Lung (tissue), 11 donors: ENCODE measurements at regions not wholly inside any gene's neighbourhood (a gene's known extent, or its start where the extent isn't known, plus 50 kb on each side); places are given as distances from the start of the nearest gene placed in this dataset.

ENCODE experiments used
- ATAC-seq: fragments of 200-7000 bp; cut with Tn5 transposase; one replicate; pipeline ENCODE4 v1.9.1; 2020; ENCODE audit warnings: moderate number of reproducible peaks; ENCODE audit not compliant: insufficient read depth, low FRiP score
- DNase-seq, 3 donors: peaks; one replicate each; pipeline ENCODE4 v3.0.0-alpha.2; 2013 to 2017
- H3K27ac ChIP-seq, 2 donors: one replicate each; pipeline ENCODE4 v1.5.1; 2013; ENCODE audit warnings: mild to moderate bottlenecking in 2 of 2, moderate library complexity in 2 of 2, control low read depth in 1 of 2, inconsistent platforms in 1 of 2, low read depth in 1 of 2, low read length in 1 of 2
- H3K27me3 ChIP-seq, 3 donors: one replicate each; pipeline ENCODE4 v1.5.1; 2013; ENCODE audit warnings: low read length in 2 of 3; ENCODE audit not compliant: control insufficient read depth in 3 of 3, insufficient read depth in 3 of 3
- H3K36me3 ChIP-seq, 4 donors: one replicate each; pipeline ENCODE4 v1.5.1; 2013; ENCODE audit warnings: low read length in 4 of 4, mild to moderate bottlenecking in 1 of 4, moderate library complexity in 1 of 4; ENCODE audit not compliant: control insufficient read depth in 4 of 4, insufficient read depth in 4 of 4
- H3K4me1 ChIP-seq, 5 donors: one replicate each; pipeline ENCODE4 v1.5.1; 2013; ENCODE audit warnings: low read length in 5 of 5, mild to moderate bottlenecking in 2 of 5, moderate library complexity in 1 of 5; ENCODE audit not compliant: control insufficient read depth in 5 of 5, insufficient read depth in 5 of 5
- H3K4me3 ChIP-seq: one replicate; pipeline ENCODE4 v1.5.1; 2013; ENCODE audit warnings: mild to moderate bottlenecking, control low read depth, moderate library complexity
- H3K9ac ChIP-seq, 2 donors: one replicate each; pipeline ENCODE4 v1.5.1; 2013; ENCODE audit warnings: low read length in 2 of 2, control low read depth in 1 of 2; ENCODE audit not compliant: insufficient read depth in 1 of 2
- H3K9me3 ChIP-seq, 4 donors: one replicate each; pipeline ENCODE4 v1.5.1; 2013; ENCODE audit warnings: low read length in 3 of 4, mild to moderate bottlenecking in 1 of 4, moderate library complexity in 1 of 4; ENCODE audit not compliant: control insufficient read depth in 4 of 4, insufficient read depth in 3 of 4
- WGBS, 2 donors: extraction: QIAGEN DNeasy Blood & Tissue Kit; methylation state at CpG; one replicate each; pipeline ENCODE4 v1.1.7; 2013; 5-methylcytosine and 5-hydroxymethylcytosine counted together
- TF ChIP-seq, protein P1 (sequence below): IDR thresholded peaks from 2 replicates; pipeline ENCODE4 v1.5.1; 2012; ENCODE audit warnings: mild to moderate bottlenecking; ENCODE audit errors: control extremely low read depth, extremely low read depth
- donor health status: control.
- donor health status: control.
- donor health status: Bipolar disorder and iron deficiency.
- donor health status: healthy.
- donor health status: DM: yes; HTN: yes; CAD: no.

DNA sequence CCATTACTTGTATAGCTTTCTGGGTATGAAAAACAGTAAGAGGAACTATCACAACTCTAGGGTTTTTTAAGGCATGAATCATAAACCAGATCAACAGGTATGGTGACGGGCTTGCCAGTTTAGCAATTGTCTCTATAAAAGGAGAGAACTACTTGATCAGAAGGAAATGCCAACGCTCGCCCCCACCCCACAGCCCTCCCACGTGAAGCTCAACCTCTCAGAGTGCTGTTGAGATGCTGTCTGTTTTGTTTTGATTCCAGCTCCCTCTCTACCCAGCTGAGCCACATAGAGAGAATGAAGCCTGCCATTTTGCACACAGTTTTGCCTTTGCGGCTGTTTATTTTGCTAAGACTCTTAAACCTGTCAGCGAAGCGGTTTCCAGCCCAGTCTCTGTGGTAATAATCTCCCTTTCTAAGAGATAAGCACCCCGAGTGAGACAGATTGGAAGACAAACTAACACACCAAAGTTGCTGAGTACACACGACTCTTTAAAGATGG lies 257.9 kb upstream of the ANKRD55 start:
- no peak overlapping the region for H3K27ac ChIP-seq
- ATAC-seq, result peak; percentile 65

DNA sequence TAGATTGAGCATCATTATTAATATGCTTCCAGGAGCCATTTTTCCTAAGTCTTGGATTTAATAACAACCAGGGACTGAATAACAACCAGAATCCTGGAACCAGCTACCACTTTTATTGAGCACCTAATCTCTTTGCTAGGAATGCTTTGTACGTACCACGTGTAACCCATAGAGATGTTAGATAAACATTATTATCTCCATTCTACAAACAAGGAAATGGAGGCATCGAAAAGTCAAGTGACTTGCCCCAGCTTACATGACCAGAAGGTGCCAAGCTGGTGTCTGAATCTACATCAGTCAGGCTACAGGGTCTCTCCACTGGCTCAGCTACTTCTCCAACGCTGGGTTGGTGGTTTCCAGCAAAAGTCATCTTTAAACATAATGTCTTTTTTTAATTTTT lies 256.1 kb upstream of the ANKRD55 start:
- no peaks in the 10 kb centered on the region for H3K36me3 ChIP-seq
- no peaks in the 10 kb centered on the region for H3K27me3 ChIP-seq
- H3K4me1 ChIP-seq, result peaks cover 0 to 36% (median 15%) of the 10 kb centered on the region in 5 donors
- WGBS, 2 donors, result 54 to 84% methylated on average over 4 of the region's 4 CpGs
- TF ChIP-seq, protein P1, sequence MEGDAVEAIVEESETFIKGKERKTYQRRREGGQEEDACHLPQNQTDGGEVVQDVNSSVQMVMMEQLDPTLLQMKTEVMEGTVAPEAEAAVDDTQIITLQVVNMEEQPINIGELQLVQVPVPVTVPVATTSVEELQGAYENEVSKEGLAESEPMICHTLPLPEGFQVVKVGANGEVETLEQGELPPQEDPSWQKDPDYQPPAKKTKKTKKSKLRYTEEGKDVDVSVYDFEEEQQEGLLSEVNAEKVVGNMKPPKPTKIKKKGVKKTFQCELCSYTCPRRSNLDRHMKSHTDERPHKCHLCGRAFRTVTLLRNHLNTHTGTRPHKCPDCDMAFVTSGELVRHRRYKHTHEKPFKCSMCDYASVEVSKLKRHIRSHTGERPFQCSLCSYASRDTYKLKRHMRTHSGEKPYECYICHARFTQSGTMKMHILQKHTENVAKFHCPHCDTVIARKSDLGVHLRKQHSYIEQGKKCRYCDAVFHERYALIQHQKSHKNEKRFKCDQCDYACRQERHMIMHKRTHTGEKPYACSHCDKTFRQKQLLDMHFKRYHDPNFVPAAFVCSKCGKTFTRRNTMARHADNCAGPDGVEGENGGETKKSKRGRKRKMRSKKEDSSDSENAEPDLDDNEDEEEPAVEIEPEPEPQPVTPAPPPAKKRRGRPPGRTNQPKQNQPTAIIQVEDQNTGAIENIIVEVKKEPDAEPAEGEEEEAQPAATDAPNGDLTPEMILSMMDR, result no peak
- H3K9me3 ChIP-seq, result peaks cover 0 to 2% (median 0%) of the 10 kb centered on the region in 4 donors
- H3K9ac ChIP-seq, result no peak overlapping the region
- H3K27ac ChIP-seq, result no peak overlapping the region
- ATAC-seq (no peak), DNase-seq (no peak)
- no peak overlapping the region for H3K4me3 ChIP-seq

More for the DNA sequence above, 257.9 kb upstream of the ANKRD55 start:
- WGBS, 2 donors, result 63 to 81% methylated on average over 9 of the region's 9 CpGs
- no peaks in the 10 kb centered on the region for H3K36me3 ChIP-seq
- peak; percentile 28 to 53 (median 44) for DNase-seq
- H3K4me1 ChIP-seq, result peaks cover 0 to 46% (median 20%) of the 10 kb centered on the region in 5 donors
- TF ChIP-seq, protein P1, result no peak
- no peaks in the 10 kb centered on the region for H3K27me3 ChIP-seq
- no peak overlapping the region for H3K9ac ChIP-seq
- no peak overlapping the region for H3K4me3 ChIP-seq
- peaks cover 0 to 2% (median 0%) of the 10 kb centered on the region in 4 donors for H3K9me3 ChIP-seq

DNA sequence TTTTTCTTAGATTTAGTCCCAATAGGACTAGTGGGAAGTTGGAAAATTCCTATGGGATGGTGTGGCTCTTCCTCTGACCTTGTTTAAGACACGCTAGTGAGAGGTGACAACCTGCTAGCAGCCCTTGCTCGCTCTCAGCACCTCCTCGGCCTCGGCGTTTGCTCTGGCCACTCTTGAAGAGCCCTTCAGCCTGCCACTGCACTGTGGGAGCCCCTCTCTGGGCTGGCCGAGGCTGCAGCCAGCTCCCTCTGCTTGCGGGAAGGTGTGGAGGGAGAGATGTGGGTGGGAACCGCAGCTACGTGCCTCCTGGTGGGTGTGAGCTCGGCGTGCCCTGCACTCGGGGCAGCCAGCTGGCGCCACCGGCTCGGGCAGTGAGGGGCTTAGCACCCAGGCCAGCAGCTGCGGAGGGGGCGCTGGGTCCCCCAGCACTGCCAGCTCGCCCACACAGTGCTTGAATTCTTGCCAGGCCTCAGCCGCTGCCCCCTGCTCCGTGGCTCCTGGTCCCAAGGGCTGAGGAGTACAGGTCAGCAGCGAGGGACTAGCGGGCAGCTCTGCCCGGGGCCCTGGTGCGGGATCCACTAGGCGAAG lies 254.5 kb upstream of the ANKRD55 start:
- DNase-seq, result no peak
- H3K9ac ChIP-seq, result no peak overlapping the region
- WGBS, 2 donors, result 94 to 98% methylated on average over 24 to 25 of the region's 25 CpGs
- H3K4me3 ChIP-seq, result no peak overlapping the region
- no peak for ATAC-seq
- H3K4me1 ChIP-seq, result peaks cover 0 to 19% (median 5%) of the 10 kb centered on the region in 5 donors
- H3K36me3 ChIP-seq, result no peaks in the 10 kb centered on the region
- TF ChIP-seq, protein P1, result no peak
- H3K27ac ChIP-seq, result no peak overlapping the region
- H3K27me3 ChIP-seq, result no peaks in the 10 kb centered on the region
- H3K9me3 ChIP-seq, result peaks cover 0 to 2% (median 0%) of the 10 kb centered on the region in 4 donors
